Caco-2 (cell line): ENCODE measurements at regions not wholly inside any gene's neighbourhood (a gene's known extent, or its start where the extent isn't known, plus 50 kb on each side); places are given as distances from the start of the nearest gene placed in this dataset.

Experiments
- BruUV-seq: library from RNA; stranded (reverse); fragments of 400-500 nt; replicated peaks from 2 replicates; lab custom pipeline; 2021; lab: Mats Ljungman, UMichigan
- CTCF ChIA-PET: fragments of 300-600 bp; sonication (Branson Sonifier 250); formaldehyde crosslinking; loops from one replicate; lab custom pipeline; 2022; ENCODE audit warnings: antibody characterized with exemption; lab: Charles Lee
- POLR2A ChIA-PET: fragments of 300-600 bp; sonication (Branson Sonifier 250); formaldehyde crosslinking; loops from one replicate; lab custom pipeline; 2022; ENCODE audit warnings: antibody characterized with exemption; lab: Charles Lee
- DNase-seq, 2 experiments: peaks; one replicate each; pipeline versions ENCODE4 v3.0.0 to v3.0.0-alpha.2; 2020 to 2022
- H3K27me3 ChIP-seq: replicated peaks from 2 replicates; pipeline ENCODE4 v1.6.0; 2011; ENCODE audit warnings: low read length; ENCODE audit not compliant: control insufficient read depth, insufficient read depth
- H3K36me3 ChIP-seq: 2 replicates; pipeline ENCODE4 v1.5.1; 2011; ENCODE audit warnings: low read length; ENCODE audit not compliant: control insufficient read depth, insufficient read depth
- H3K4me1 ChIP-seq: fragments of 250-450 bp; sonication (Bioruptor Pico); 2 replicates; pipeline ENCODE4 v1.5.1; 2020; ENCODE audit warnings: mild to moderate bottlenecking
- H3K4me3 ChIP-seq: 2 replicates; pipeline ENCODE4 v1.5.1; 2011; ENCODE audit warnings: low read depth, mild to moderate bottlenecking, control low read depth, low read length
- H3K9me3 ChIP-seq: fragments of 250-450 bp; sonication (Bioruptor Pico); 2 replicates; pipeline ENCODE4 v1.5.1; 2020; ENCODE audit warnings: mild to moderate bottlenecking, moderate library complexity
- H3K27ac Mint-ChIP-seq: one replicate; pipeline ENCODE4 v1.8.0; 2022; ENCODE audit warnings: mixed read lengths; ENCODE audit not compliant: unreplicated experiment
- H3K27me3 Mint-ChIP-seq: one replicate; pipeline ENCODE4 v1.8.0; 2022; ENCODE audit warnings: mixed read lengths; ENCODE audit not compliant: insufficient read depth, unreplicated experiment
- H3K36me3 Mint-ChIP-seq: one replicate; pipeline ENCODE4 v1.8.0; 2022; ENCODE audit warnings: mild to moderate bottlenecking, mixed read lengths; ENCODE audit not compliant: insufficient read depth, unreplicated experiment
- H3K4me1 Mint-ChIP-seq: one replicate; pipeline ENCODE4 v1.8.0; 2022; ENCODE audit warnings: low read depth, mixed read lengths; ENCODE audit not compliant: unreplicated experiment
- H3K4me3 Mint-ChIP-seq: one replicate; pipeline ENCODE4 v1.8.0; 2022; ENCODE audit warnings: mild to moderate bottlenecking, moderate library complexity, mixed read lengths; ENCODE audit not compliant: unreplicated experiment
- H3K9me3 Mint-ChIP-seq: one replicate; pipeline ENCODE4 v1.8.0; 2022; ENCODE audit warnings: mixed read lengths; ENCODE audit not compliant: unreplicated experiment
- CTCF ChIP-seq, 2 experiments: fragments of 200-600 bp in 1 of 2; IDR thresholded peaks; 1 replicate in 1 of 2; 2 replicates in 1 of 2; pipeline versions ENCODE4 v1.5.1 to v1.8.0; 2011 to 2022; ENCODE audit warnings: antibody characterized with exemption in 1 of 2, control low read depth in 1 of 2, inconsistent platforms in 1 of 2, low read depth in 1 of 2, low read length in 1 of 2, mild to moderate bottlenecking in 1 of 2, moderate library complexity in 1 of 2; ENCODE audit not compliant: insufficient read depth in 1 of 2, severe bottlenecking in 1 of 2, unreplicated experiment in 1 of 2
- intact Hi-C: fragments of 100-400 bp; cut with micrococcal nuclease; formaldehyde crosslinking; loops from one replicate; pipeline ENCODE4 v1.10.0; 2022; ENCODE audit not compliant: unreplicated experiment

DNA sequence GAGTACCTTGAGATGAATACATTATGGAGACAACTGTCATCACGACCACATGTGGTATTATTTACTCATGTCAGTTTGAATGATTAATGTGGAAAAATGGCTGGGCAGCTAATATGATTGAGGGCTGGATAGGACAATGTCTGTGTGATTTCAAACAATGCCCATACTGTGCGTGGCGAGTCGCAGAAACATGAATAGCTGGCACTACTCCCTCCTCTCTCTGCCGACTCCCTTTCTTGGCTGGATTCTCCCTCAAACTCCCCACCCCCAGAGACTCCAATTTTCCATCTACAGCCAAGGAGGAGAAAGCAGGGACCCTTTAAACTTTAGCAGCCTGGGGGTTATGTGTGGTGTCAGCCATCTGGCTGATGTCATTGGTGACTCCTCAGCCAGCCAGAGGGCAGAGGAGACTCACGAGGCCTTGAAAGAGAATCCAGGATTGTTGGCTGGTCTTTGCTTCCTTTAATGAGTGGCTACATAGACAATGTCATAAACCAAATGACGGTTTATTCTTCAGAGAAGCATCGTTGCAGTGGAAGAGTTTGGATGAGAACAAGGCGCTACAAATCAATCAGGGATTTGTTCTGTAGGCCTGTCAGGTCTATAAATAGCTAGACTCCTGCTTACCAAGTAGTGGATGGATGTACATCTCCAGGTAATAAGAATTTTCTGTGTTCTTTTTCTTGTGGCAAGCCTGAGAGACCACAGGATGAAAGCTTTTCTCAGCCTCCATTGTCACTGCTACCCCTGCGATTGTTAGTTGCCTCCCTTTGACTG, 165.6 kb downstream of the DLEU7 start:
- Mint-ChIP-seq H3K36me3 (peaks cover 7% of the 10 kb centered on the region), H3K4me3 (no peak overlapping the region), H3K27me3 (no peaks in the 10 kb centered on the region), H3K4me1 (peaks cover 18% of the 10 kb centered on the region), H3K27ac (no peak overlapping the region), H3K9me3 (peaks cover 9% of the 10 kb centered on the region)
- ChIA-PET POLR2A (no interaction called here), CTCF (no interaction called here)
- DNase-seq: no peak
- no peaks in the 10 kb centered on the region for H3K36me3 ChIP-seq
- peaks cover 10% of the 10 kb centered on the region for H3K4me1 ChIP-seq
- no peak for TF ChIP-seq CTCF (IDR thresholded peaks at IDR 0.05; ENCODE audit: insufficient read depth in 1 of 2, low read depth in 1 of 2, low read length in 1 of 2, severe bottlenecking in 1 of 2, unreplicated experiment in 1 of 2)
- BruUV-seq: no TSS peak
- H3K27me3 ChIP-seq: no peaks in the 10 kb centered on the region
- intact Hi-C loops: no loop called here
- H3K4me3 ChIP-seq: no peak overlapping the region
- no peaks in the 10 kb centered on the region for H3K9me3 ChIP-seq

DNA sequence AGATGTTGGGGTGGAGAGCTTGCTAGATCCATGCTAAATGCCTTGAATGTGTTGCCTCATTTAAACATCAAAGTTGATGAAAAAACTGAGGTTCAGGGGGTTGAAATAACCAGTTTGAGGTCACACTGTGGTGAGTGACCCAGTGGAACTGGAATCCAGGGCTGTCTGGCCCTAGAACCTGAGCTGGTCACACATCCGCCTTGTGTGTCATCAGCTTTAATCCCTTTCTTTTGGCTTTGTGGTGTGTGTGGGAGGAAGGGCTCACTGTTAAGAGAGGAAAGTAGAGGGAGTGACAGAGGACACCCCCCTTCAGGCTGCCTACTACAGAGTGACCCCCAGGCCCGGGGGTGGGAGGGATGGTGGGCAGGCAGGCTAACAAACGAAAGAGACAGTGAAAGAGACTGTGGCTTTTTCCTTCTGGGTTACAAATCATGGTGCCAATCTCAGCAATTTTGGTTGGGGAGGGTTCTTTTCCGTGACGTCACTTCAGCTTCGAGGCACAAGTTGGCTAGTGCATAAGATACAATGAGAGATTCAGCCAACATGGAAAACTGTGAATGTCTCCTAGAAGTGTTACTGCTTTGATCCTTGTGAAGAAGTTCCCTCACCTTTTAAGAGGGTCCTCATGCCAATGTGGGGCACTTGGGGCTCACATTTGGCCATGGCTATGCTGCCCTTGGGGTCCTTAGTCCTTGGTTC, 164.9 kb downstream of the DLEU7 start:
- Mint-ChIP-seq H3K27ac (no peak overlapping the region), H3K27me3 (no peaks in the 10 kb centered on the region), H3K9me3 (peaks cover 3% of the 10 kb centered on the region), H3K36me3 (peaks cover 7% of the 10 kb centered on the region), H3K4me1 (peaks cover 10% of the 10 kb centered on the region), H3K4me3 (no peak overlapping the region)
- Histone ChIP-seq H3K4me1 (peaks cover 10% of the 10 kb centered on the region), H3K9me3 (no peaks in the 10 kb centered on the region), H3K27me3 (no peaks in the 10 kb centered on the region), H3K36me3 (no peaks in the 10 kb centered on the region), H3K4me3 (no peak overlapping the region)
- CTCF ChIA-PET: no interaction called here
- POLR2A ChIA-PET: no interaction called here
- intact Hi-C loops: no loop called here
- TF ChIP-seq CTCF (IDR thresholded peaks at IDR 0.05; ENCODE audit: insufficient read depth in 1 of 2, low read depth in 1 of 2, low read length in 1 of 2, severe bottlenecking in 1 of 2, unreplicated experiment in 1 of 2): no peak
- no TSS peak for BruUV-seq
- DNase-seq: no peak

DNA sequence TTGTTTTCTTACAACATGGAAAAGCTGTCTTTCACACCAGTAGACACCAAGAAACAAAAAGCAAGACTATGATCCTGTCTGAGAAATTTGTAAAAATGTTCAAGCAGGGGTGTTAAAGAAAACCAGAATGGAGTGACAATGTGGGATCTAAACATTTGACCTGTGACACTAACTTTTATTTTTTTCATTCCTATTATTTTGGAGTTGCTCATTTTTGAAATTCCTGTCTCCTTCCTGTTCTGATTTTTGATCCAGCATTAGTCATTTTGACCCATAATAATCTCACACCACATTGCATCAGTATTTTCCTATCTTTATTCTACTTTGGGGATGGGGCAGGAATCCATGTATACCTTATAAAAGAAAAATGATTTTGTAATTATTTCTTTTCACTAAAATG, 164.2 kb downstream of the DLEU7 start:
- no peak overlapping the region for H3K4me3 Mint-ChIP-seq
- intact Hi-C loops: no loop called here

More for the DNA sequence above, 164.2 kb downstream of the DLEU7 start:
- TF ChIP-seq CTCF (IDR thresholded peaks at IDR 0.05; ENCODE audit: insufficient read depth in 1 of 2, low read depth in 1 of 2, low read length in 1 of 2, severe bottlenecking in 1 of 2, unreplicated experiment in 1 of 2): no peak
- no peak overlapping the region for H3K4me3 ChIP-seq
- H3K27me3 Mint-ChIP-seq: no peaks in the 10 kb centered on the region
- H3K27ac Mint-ChIP-seq: no peak overlapping the region
- no peak for DNase-seq
- H3K9me3 Mint-ChIP-seq: no peaks in the 10 kb centered on the region
- H3K4me1 Mint-ChIP-seq: peaks cover 9% of the 10 kb centered on the region
- no peaks in the 10 kb centered on the region for H3K27me3 ChIP-seq
- CTCF ChIA-PET: no interaction called here
- peaks cover 7% of the 10 kb centered on the region for H3K36me3 Mint-ChIP-seq
- BruUV-seq: no TSS peak
- H3K4me1 ChIP-seq: peaks cover 10% of the 10 kb centered on the region
- no peaks in the 10 kb centered on the region for H3K9me3 ChIP-seq
- H3K36me3 ChIP-seq: no peaks in the 10 kb centered on the region
- POLR2A ChIA-PET: no interaction called here
